Coronary artery (tissue), 2 donors: ENCODE measurements at regions not wholly inside any gene's neighbourhood (a gene's known extent, or its start where the extent isn't known, plus 50 kb on each side); places are given as distances from the start of the nearest gene placed in this dataset.
A peak's percentile ranks its signal among the peaks of the same experiment; 100 is the strongest.

Experiments
- DNase-seq: peaks from one replicate; pipeline ENCODE4 v3.0.0-alpha.2; 2017; ENCODE audit warnings: low spot score
- H3K27ac ChIP-seq, 2 donors: fragments of 200-600 bp; sonication (generic); one replicate each; pipeline ENCODE4 v1.5.1; 2016 to 2019
- H3K4me3 ChIP-seq: fragments of 200-600 bp; sonication (generic); 2 replicates; pipeline ENCODE4 v1.5.1; 2016; ENCODE audit warnings: mild to moderate bottlenecking, moderate library complexity
- CTCF ChIP-seq: fragments of 200-600 bp; sonication (generic); IDR thresholded peaks from one replicate; pipeline ENCODE4 v1.5.1; 2019; ENCODE audit warnings: antibody characterized with exemption

GRCh38 chr3:193787496-193787870 lies 194.5 kb downstream of the OPA1 start:
- no peak overlapping the region for H3K27ac ChIP-seq
- no peak for TF ChIP-seq CTCF
- H3K4me3 ChIP-seq, result no peak overlapping the region
- DNase-seq, result no peak

GRCh38 chr3:193788189-193788991 lies 195.4 kb downstream of the OPA1 start:
- H3K27ac ChIP-seq, result peak overlapping the region in 1 of 2 donors; percentile 19

GRCh38 chr3:193789455-193789854 lies 196.4 kb downstream of the OPA1 start:
- no peak for TF ChIP-seq CTCF
- H3K27ac ChIP-seq, result no peak overlapping the region
- no peak for DNase-seq

More at GRCh38 chr3:193788189-193788991, 195.4 kb downstream of the OPA1 start:
- no peak for DNase-seq
- H3K4me3 ChIP-seq, result no peak overlapping the region
- TF ChIP-seq CTCF, result peak; percentile 64

GRCh38 chr3:193790086-193790990 lies 197.3 kb downstream of the OPA1 start:
- no peak for DNase-seq
- Histone ChIP-seq H3K27ac (no peak overlapping the region), H3K4me3 (no peak overlapping the region)
- TF ChIP-seq CTCF, result no peak

More at GRCh38 chr3:193789455-193789854, 196.4 kb downstream of the OPA1 start:
- no peak overlapping the region for H3K4me3 ChIP-seq

GRCh38 chr3:193791041-193792032 lies 198.3 kb downstream of the OPA1 start:
- no peak overlapping the region for H3K27ac ChIP-seq

More at GRCh38 chr3:193791041-193792032, 198.3 kb downstream of the OPA1 start:
- TF ChIP-seq CTCF, result no peak
- H3K4me3 ChIP-seq, result no peak overlapping the region
- no peak for DNase-seq
